ENCODE measurements at regions not wholly inside any gene's neighbourhood (a gene's known extent, or its start where the extent isn't known, plus 50 kb on each side); places are given as distances from the start of the nearest gene placed in this dataset.

DNA sequence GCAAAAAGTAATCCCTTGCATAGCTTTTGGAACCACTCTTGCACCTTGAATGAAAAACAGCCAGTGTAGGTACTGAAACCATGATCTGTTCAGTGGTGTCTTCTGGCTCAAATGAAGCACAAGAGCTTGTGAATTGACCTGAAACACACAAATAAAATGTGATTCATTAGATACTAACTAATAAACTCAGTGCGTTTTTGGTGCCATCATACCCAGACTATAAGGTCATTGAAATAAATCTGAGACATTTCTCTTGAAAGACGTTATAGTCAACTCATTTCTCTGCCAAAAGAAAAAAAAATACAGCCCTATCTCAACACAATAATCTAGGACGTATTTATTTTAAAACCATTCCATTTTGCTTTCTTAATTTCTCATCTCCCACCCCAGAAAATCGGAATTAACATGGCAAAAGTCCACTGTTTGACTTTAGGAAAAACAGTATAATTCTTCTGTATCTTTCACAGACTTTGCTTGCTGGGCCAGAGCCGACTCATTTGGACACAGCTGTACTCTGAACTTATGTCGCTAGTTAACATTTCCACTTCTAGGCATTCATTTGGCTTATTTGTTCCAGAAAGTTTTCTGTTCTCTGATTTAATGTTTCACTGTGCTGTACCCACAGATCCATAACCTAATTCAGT is 284.9 kb upstream of the TBL1XR1 start:
- TF ChIP-seq, protein P1, sequence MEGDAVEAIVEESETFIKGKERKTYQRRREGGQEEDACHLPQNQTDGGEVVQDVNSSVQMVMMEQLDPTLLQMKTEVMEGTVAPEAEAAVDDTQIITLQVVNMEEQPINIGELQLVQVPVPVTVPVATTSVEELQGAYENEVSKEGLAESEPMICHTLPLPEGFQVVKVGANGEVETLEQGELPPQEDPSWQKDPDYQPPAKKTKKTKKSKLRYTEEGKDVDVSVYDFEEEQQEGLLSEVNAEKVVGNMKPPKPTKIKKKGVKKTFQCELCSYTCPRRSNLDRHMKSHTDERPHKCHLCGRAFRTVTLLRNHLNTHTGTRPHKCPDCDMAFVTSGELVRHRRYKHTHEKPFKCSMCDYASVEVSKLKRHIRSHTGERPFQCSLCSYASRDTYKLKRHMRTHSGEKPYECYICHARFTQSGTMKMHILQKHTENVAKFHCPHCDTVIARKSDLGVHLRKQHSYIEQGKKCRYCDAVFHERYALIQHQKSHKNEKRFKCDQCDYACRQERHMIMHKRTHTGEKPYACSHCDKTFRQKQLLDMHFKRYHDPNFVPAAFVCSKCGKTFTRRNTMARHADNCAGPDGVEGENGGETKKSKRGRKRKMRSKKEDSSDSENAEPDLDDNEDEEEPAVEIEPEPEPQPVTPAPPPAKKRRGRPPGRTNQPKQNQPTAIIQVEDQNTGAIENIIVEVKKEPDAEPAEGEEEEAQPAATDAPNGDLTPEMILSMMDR (IDR thresholded peaks at IDR 0.05) = no peak
- TF ChIP-seq POLR2A (IDR thresholded peaks at IDR 0.05) = no peak
